ENCODE measurements at regions not wholly inside any gene's neighbourhood (a gene's known extent, or its start where the extent isn't known, plus 50 kb on each side); places are given as distances from the start of the nearest gene placed in this dataset.
A peak's percentile ranks its signal among the peaks of the same experiment; 100 is the strongest.

DNA sequence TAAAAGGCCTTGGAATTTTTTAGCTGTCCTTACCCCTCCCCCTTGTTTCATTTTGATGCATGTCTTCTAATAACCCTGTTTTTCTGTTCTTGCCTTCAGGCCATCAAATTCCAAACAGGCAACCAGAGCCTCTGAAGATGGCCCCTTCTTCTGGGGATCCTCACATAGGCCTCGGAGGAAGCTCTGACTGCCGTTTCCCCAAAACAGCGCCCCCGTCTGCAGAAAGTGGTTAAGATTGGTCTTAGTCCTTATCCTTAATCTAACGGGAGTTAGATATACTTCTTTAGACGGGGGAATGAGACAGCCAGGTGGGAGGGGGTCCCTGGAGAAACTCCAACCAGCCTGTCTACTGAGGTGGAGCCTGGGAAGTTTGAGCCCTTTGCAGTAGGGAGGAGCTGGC, 226.3 kb upstream of the ZNF608 start:
- no peak for DNase-seq (ENCODE audit: low read depth, low spot score)
- peak overlapping the region; percentile 46 for H3K27ac Mint-ChIP-seq (ENCODE audit: unreplicated experiment)
- H3K4me3 Mint-ChIP-seq, result no peak overlapping the region
- H3K27me3 Mint-ChIP-seq (ENCODE audit: low read depth), result no peaks in the 10 kb centered on the region
- H3K36me3 Mint-ChIP-seq (ENCODE audit: low read depth), result peaks cover 7% of the 10 kb centered on the region
- peaks cover 20% of the 10 kb centered on the region for H3K4me1 Mint-ChIP-seq
- TF ChIP-seq, protein P1, sequence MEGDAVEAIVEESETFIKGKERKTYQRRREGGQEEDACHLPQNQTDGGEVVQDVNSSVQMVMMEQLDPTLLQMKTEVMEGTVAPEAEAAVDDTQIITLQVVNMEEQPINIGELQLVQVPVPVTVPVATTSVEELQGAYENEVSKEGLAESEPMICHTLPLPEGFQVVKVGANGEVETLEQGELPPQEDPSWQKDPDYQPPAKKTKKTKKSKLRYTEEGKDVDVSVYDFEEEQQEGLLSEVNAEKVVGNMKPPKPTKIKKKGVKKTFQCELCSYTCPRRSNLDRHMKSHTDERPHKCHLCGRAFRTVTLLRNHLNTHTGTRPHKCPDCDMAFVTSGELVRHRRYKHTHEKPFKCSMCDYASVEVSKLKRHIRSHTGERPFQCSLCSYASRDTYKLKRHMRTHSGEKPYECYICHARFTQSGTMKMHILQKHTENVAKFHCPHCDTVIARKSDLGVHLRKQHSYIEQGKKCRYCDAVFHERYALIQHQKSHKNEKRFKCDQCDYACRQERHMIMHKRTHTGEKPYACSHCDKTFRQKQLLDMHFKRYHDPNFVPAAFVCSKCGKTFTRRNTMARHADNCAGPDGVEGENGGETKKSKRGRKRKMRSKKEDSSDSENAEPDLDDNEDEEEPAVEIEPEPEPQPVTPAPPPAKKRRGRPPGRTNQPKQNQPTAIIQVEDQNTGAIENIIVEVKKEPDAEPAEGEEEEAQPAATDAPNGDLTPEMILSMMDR (conservative IDR thresholded peaks at IDR 0.05), result peak; percentile 16
- H3K9me3 Mint-ChIP-seq, result peaks cover 7% of the 10 kb centered on the region

DNA sequence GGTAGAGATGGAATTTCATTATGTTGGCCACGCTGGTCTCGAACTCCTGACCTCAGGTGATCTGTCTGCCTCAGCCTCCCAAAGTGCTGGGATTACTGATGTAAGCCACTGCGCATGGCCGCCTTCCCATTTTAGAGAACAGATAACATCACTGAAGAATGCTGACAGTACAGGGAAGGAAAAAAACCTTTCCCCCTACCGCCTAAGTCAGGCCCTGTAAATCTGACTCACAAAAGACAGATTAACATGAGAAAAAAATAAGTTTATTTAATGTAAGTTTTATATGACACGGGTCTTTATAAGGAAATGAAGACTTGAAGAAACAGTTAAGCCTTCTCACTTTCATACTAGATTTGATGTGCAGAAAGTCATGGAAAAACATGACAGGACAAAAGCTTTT, 227.2 kb upstream of the ZNF608 start:
- H3K9me3 Mint-ChIP-seq, result peaks cover 7% of the 10 kb centered on the region
- H3K36me3 Mint-ChIP-seq (ENCODE audit: low read depth), result peaks cover 7% of the 10 kb centered on the region
- TF ChIP-seq, protein P1 (conservative IDR thresholded peaks at IDR 0.05), result no peak
- H3K27ac Mint-ChIP-seq (ENCODE audit: unreplicated experiment), result no peak overlapping the region
- H3K4me1 Mint-ChIP-seq, result peaks cover 20% of the 10 kb centered on the region
- H3K27me3 Mint-ChIP-seq (ENCODE audit: low read depth), result no peaks in the 10 kb centered on the region
- DNase-seq (ENCODE audit: low read depth, low spot score), result no peak
- no peak overlapping the region for H3K4me3 Mint-ChIP-seq

DNA sequence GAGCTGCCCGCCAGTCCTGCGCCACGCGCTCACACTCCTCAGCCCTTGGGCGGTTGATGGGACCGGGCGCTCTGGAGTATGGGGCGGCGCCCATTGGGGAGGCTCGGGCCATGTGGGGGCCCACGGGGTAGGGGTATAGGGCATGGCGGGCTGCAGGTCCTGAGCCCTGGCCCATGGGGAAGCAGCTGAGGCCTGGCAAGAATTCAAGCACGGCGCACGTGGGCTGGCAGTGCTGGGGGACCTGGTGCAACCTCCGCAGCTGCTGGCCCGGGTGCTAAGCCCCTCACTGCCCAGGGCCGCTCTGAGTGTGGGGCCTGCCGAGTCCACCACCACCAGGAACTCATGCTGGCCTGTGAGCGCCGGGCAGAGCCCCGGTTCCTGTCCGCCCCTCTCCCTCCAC, 229.6 kb upstream of the ZNF608 start:
- TF ChIP-seq, protein P1 (conservative IDR thresholded peaks at IDR 0.05), result no peak
- peaks cover 7% of the 10 kb centered on the region for H3K36me3 Mint-ChIP-seq (ENCODE audit: low read depth)
- no peak overlapping the region for H3K4me3 Mint-ChIP-seq
- peaks cover 7% of the 10 kb centered on the region for H3K9me3 Mint-ChIP-seq
- H3K4me1 Mint-ChIP-seq, result peaks cover 45% of the 10 kb centered on the region
- no peak overlapping the region for H3K27ac Mint-ChIP-seq (ENCODE audit: unreplicated experiment)
- no peaks in the 10 kb centered on the region for H3K27me3 Mint-ChIP-seq (ENCODE audit: low read depth)
- DNase-seq (ENCODE audit: low read depth, low spot score), result no peak

DNA sequence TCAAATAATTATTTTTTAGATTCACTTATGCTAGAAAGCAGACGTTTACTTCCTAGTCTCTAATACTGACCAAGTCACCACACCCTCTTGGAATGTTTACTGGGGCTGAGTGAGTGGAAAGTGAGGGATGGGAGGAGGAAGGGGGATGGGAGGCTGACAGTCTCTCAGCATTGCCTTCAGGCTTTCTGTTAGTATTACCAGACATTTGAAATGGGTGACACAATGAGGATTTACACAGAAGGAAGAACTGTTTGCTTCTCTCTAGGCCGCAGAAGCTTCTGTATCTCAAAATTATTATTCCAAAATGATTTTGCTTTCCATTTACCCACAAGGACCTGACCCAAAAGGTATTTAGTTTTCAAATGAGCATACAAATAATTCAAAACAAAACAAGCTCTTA, 232.8 kb upstream of the ZNF608 start:
- Mint-ChIP-seq H3K4me3 (peak overlapping the region; percentile 50), H3K9me3 (peaks cover 11% of the 10 kb centered on the region), H3K4me1 (peaks cover 47% of the 10 kb centered on the region), H3K27ac (ENCODE audit: unreplicated experiment) (peak overlapping the region; percentile 96), H3K27me3 (ENCODE audit: low read depth) (no peaks in the 10 kb centered on the region), H3K36me3 (ENCODE audit: low read depth) (peaks cover 16% of the 10 kb centered on the region)
- TF ChIP-seq, protein P1 (conservative IDR thresholded peaks at IDR 0.05), result no peak
- DNase-seq (ENCODE audit: low read depth, low spot score), result no peak

DNA sequence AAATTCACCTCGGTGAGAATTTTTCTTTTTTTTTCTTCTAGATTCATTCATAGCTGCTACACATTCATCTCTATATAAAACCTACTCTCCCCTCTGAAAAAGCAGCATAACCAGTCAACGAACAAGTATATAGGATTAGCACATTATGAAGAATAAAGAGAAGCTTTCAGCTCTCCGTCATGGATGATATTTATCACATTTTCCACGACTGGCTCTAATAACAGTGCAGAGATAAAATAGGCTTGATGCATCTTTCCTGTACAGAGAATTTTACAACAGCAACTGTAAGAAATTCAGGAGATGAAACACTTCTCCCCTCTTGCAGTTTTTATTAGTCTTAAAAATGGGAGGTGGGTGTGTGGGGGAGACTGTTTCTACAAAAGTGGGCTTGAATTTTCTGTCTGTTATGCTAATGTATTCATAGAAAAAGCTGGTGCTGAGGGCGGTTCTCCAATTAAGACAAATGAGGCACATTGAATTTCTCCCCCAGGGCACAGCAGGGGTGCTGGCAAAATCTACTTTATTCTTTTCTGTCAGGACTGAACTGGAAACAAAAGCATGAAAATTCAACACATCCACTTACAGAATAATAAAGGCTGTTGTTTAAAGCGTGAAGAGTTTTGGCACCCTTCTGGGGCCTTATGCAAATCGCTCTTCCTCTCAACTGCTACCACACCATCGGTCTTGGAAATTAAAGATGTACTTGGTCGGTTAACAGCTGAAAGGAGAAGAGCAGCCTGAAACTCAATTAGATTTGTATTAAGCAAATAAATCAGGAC, 233.9 kb upstream of the ZNF608 start:
- H3K27me3 Mint-ChIP-seq (ENCODE audit: low read depth), result no peaks in the 10 kb centered on the region
- DNase-seq (ENCODE audit: low read depth, low spot score), result no peak
- TF ChIP-seq, protein P1 (conservative IDR thresholded peaks at IDR 0.05), result no peak
- H3K27ac Mint-ChIP-seq (ENCODE audit: unreplicated experiment), result peak overlapping the region; percentile 96
- peaks cover 45% of the 10 kb centered on the region for H3K4me1 Mint-ChIP-seq
- H3K9me3 Mint-ChIP-seq, result peaks cover 15% of the 10 kb centered on the region
- peaks cover 20% of the 10 kb centered on the region for H3K36me3 Mint-ChIP-seq (ENCODE audit: low read depth)
- peak overlapping the region; percentile 18 for H3K4me3 Mint-ChIP-seq

All from neural crest cell (in vitro differentiated cells).